ENCODE measurements at regions not wholly inside any gene's neighbourhood (a gene's known extent, or its start where the extent isn't known, plus 50 kb on each side); places are given as distances from the start of the nearest gene placed in this dataset.

DNA sequence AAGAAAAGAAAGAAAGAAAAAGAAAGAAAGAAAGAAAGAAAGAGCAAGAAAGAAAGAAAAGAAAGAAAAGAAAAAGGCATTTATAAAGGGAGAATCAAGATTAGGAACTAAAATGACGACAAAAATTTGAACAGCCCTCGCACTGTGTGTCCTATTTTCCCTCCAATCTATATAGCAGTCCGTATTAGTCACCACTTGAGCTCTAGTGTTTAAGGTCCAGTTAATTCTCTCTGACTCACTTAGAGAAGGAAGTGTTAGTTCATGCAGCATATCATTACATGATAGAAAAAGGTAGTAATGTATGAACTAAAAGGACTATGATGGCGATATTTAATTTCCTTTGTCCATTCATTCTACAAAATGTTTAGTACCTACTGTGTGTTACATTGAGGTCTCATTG is 122.7 kb downstream of the CBLL2 start:
- H3K9ac ChIP-seq (ENCODE audit: insufficient read depth in 1 of 2, low read depth in 2 of 2, low read length in 2 of 2), result no peak overlapping the region
- DNase-seq (ENCODE audit: extremely low read depth in 1 of 4, low spot score in 3 of 4) (no peak), ATAC-seq (no peak), FAIRE-seq (no peak)
- H3K36me3 ChIP-seq (ENCODE audit: control insufficient read depth, insufficient read depth, low read length), result no peaks in the 10 kb centered on the region
- in situ Hi-C loops (cut with MboI), result no loop called here
- H3K27ac ChIP-seq (ENCODE audit: extremely low read depth, low read depth, low read length), result no peak overlapping the region
- no peaks in the 10 kb centered on the region for H3K4me1 ChIP-seq (replicated peaks in 1 of 2; ENCODE audit: control insufficient read depth in 2 of 2, insufficient read depth in 2 of 2, low read length in 2 of 2)
- ChIA-PET CTCF (ENCODE audit: low intra/inter-chr PET ratio) (no interaction called here), POLR2A (no interaction called here)
- no peak overlapping the region for H3K4me2 ChIP-seq (ENCODE audit: insufficient read depth, low read length)
- intact Hi-C loops (cut with micrococcal nuclease), result no loop called here
- H4K20me1 ChIP-seq (replicated peaks; ENCODE audit: control insufficient read depth, insufficient read depth, low read length), result no peaks in the 10 kb centered on the region
- 0% methylated on average over 3 of the region's 4 CpGs for WGBS (ENCODE audit: insufficient coverage, low coverage, missing lambda C conversion rate)
- H3K4me3 ChIP-seq, result no peak overlapping the region
- H2AFZ ChIP-seq (ENCODE audit: low read depth, low read length), result no peak overlapping the region
- BruUV-seq (replicated peaks), result no TSS peak
- H3K79me2 ChIP-seq (ENCODE audit: control insufficient read depth, insufficient read depth, low read length), result no peaks in the 10 kb centered on the region
- TF ChIP-seq RBM15 (IDR thresholded peaks at IDR 0.05; ENCODE audit: insufficient read depth, low read length) (no peak), EZH2 (IDR thresholded peaks at IDR 0.05; ENCODE audit: borderline replicate concordance, low read depth, low read length) (no peak), VEZF1 (CRISPR knock-in tag; IDR thresholded peaks at IDR 0.05) (no peak), HDAC1 (IDR thresholded peaks at IDR 0.05) (no peak), JUN (IDR thresholded peaks at IDR 0.05; ENCODE audit: borderline replicate concordance, low read depth, low read length) (no peak), JUN (CRISPR knock-in tag; IDR thresholded peaks at IDR 0.05; ENCODE audit: borderline replicate concordance) (no peak), U2AF1 (optimal IDR thresholded peaks at IDR 0.05; ENCODE audit: low read depth, low read length) (no peak), CBFA2T2 (conservative IDR thresholded peaks at IDR 0.05) (no peak), ZNF239 (CRISPR knock-in tag; IDR thresholded peaks at IDR 0.05) (no peak), TCFL5 (CRISPR knock-in tag; conservative IDR thresholded peaks at IDR 0.05) (no peak)
- TF ChIP-seq, protein P1, sequence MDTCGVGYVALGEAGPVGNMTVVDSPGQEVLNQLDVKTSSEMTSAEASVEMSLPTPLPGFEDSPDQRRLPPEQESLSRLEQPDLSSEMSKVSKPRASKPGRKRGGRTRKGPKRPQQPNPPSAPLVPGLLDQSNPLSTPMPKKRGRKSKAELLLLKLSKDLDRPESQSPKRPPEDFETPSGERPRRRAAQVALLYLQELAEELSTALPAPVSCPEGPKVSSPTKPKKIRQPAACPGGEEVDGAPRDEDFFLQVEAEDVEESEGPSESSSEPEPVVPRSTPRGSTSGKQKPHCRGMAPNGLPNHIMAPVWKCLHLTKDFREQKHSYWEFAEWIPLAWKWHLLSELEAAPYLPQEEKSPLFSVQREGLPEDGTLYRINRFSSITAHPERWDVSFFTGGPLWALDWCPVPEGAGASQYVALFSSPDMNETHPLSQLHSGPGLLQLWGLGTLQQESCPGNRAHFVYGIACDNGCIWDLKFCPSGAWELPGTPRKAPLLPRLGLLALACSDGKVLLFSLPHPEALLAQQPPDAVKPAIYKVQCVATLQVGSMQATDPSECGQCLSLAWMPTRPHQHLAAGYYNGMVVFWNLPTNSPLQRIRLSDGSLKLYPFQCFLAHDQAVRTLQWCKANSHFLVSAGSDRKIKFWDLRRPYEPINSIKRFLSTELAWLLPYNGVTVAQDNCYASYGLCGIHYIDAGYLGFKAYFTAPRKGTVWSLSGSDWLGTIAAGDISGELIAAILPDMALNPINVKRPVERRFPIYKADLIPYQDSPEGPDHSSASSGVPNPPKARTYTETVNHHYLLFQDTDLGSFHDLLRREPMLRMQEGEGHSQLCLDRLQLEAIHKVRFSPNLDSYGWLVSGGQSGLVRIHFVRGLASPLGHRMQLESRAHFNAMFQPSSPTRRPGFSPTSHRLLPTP (IDR thresholded peaks at IDR 0.05; ENCODE audit: borderline replicate concordance, extremely low read depth, insufficient read length), result no peak
- no peaks in the 10 kb centered on the region for H3K9me1 ChIP-seq (ENCODE audit: control insufficient read depth, insufficient read depth, low read length)
- H3K27me3 ChIP-seq (ENCODE audit: control insufficient read depth in 2 of 2, insufficient read depth in 2 of 2, low read length in 2 of 2), result no peaks in the 10 kb centered on the region
- no peaks in the 10 kb centered on the region for H3K9me3 ChIP-seq (replicated peaks; ENCODE audit: control insufficient read depth, insufficient read depth, low read depth, low read length)
